Right lobe of liver (tissue), 4 donors: ENCODE measurements at regions not wholly inside any gene's neighbourhood (a gene's known extent, or its start where the extent isn't known, plus 50 kb on each side); places are given as distances from the start of the nearest gene placed in this dataset.

ENCODE experiments used
- POLR2A ChIP-seq: fragments of 450-650 bp; IDR thresholded peaks from one replicate; pipeline ENCODE4 v1.6.1; 2017; ENCODE audit warnings: antibody characterized with exemption, mild to moderate bottlenecking
- TF ChIP-seq, protein P1 (sequence below), 4 donors: fragments of 200-600 bp in 3 of 4; fragments of 450-650 bp in 1 of 4; IDR thresholded peaks; one replicate each; pipeline versions ENCODE4 v1.5.1 to v1.8.0; 2016 to 2022; ENCODE audit warnings: antibody characterized with exemption in 4 of 4, mild to moderate bottlenecking in 2 of 4
- donor health status: DM: no; HTN: no; CAD: no.
- donor health status: DM: no; HTN: no; CAD: no.
- donor health status: DM: no; HTN: yes; CAD: no.

DNA sequence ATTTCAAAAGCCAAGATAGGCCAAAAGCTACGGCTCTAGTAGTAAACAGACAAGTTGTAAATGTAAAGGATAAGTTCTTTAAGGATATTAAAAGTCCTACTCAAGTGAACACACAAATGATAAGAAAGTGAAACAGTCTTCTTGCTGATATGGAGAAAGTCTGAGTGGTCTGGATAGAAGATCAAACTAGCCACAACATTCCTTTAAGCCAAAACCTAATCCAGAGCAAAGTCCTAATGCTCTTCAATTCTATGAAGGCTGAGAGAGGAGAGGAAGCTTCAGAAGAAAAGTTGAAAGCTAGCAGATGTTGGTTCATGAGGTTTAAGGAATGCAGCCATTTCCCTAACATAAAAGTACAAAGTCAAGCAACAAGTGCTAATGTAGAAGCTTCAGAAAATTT lies 111.7 kb upstream of the ZEB2 start:
- TF ChIP-seq POLR2A, result no peak
- TF ChIP-seq, protein P1, sequence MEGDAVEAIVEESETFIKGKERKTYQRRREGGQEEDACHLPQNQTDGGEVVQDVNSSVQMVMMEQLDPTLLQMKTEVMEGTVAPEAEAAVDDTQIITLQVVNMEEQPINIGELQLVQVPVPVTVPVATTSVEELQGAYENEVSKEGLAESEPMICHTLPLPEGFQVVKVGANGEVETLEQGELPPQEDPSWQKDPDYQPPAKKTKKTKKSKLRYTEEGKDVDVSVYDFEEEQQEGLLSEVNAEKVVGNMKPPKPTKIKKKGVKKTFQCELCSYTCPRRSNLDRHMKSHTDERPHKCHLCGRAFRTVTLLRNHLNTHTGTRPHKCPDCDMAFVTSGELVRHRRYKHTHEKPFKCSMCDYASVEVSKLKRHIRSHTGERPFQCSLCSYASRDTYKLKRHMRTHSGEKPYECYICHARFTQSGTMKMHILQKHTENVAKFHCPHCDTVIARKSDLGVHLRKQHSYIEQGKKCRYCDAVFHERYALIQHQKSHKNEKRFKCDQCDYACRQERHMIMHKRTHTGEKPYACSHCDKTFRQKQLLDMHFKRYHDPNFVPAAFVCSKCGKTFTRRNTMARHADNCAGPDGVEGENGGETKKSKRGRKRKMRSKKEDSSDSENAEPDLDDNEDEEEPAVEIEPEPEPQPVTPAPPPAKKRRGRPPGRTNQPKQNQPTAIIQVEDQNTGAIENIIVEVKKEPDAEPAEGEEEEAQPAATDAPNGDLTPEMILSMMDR (IDR thresholded peaks at IDR 0.05), result no peak
